BLaER1 (cell line): ENCODE measurements at regions not wholly inside any gene's neighbourhood (a gene's known extent, or its start where the extent isn't known, plus 50 kb on each side); places are given as distances from the start of the nearest gene placed in this dataset.

Experiments
- H3K27ac ChIP-seq: shearing (Covaris generic); formaldehyde crosslinking; 2 replicates; pipeline ENCODE4 v1.8.1; 2022
- H3K27me3 ChIP-seq: shearing (Covaris generic); formaldehyde crosslinking; 2 replicates; pipeline ENCODE4 v1.8.1; 2022
- H3K36me3 ChIP-seq: shearing (Covaris generic); formaldehyde crosslinking; 2 replicates; pipeline ENCODE4 v1.8.1; 2022
- H3K4me1 ChIP-seq: shearing (Covaris generic); formaldehyde crosslinking; 2 replicates; pipeline ENCODE4 v1.8.1; 2022
- H3K4me2 ChIP-seq: shearing (Covaris generic); formaldehyde crosslinking; 2 replicates; pipeline ENCODE4 v1.8.1; 2022
- H3K4me3 ChIP-seq: shearing (Covaris generic); formaldehyde crosslinking; 2 replicates; pipeline ENCODE4 v1.8.1; 2022
- H3K9ac ChIP-seq: shearing (Covaris generic); formaldehyde crosslinking; 2 replicates; pipeline ENCODE4 v1.8.1; 2022
- H3K9me3 ChIP-seq: shearing (Covaris generic); formaldehyde crosslinking; 2 replicates; pipeline ENCODE4 v1.8.1; 2022
- H4K20me1 ChIP-seq: shearing (Covaris generic); formaldehyde crosslinking; 2 replicates; pipeline ENCODE4 v1.8.1; 2022
- Cebpa-rat ChIP-seq: shearing (Covaris generic); IDR thresholded peaks from 2 replicates; pipeline ENCODE4 v1.8.1; 2022

- Histone ChIP-seq H3K27me3 (no peaks in the 10 kb centered on the region), H4K20me1 (no peaks in the 10 kb centered on the region), H3K4me1 (no peaks in the 10 kb centered on the region), H3K4me2 (no peak overlapping the region), H3K9me3 (0 out of 2 replicates have a peak, but pooled peaks cover 5% of the 10 kb centered on the region), H3K4me3 (no peak overlapping the region), H3K27ac (no peak overlapping the region), H3K36me3 (no peaks in the 10 kb centered on the region), H3K9ac (no peak overlapping the region)
- TF ChIP-seq Cebpa-rat: no peak
Observed at GRCh38 chr6:155623450-155624178, 168.0 kb upstream of the NOX3 start.

DNA sequence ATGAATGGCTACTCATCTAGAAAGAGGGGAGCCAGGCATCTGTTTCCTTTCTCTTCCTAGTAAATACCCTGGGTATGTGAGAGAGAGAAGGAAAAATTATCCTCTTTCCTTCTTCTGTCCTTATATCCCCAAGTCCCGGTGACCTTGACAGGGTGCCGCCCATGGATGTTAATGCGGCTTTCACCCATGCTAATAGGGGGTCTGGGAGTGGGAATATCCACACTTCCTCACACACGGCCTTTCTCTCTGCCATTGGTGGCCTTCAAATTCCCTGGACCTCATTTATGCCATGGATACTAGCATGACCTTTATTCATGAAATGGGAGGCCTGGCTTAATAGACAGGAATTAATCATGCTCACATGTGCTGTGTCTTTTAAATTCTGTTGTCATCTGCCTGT lies 159.0 kb upstream of the NOX3 start:
- no peak overlapping the region for H3K4me3 ChIP-seq
- TF ChIP-seq Cebpa-rat: no peak
- H3K4me2 ChIP-seq: no peak overlapping the region
- no peaks in the 10 kb centered on the region for H3K36me3 ChIP-seq
- H3K4me1 ChIP-seq: no peaks in the 10 kb centered on the region
- H3K9ac ChIP-seq: no peak overlapping the region
- peaks cover 59% of the 10 kb centered on the region for H3K9me3 ChIP-seq
- H3K27ac ChIP-seq: no peak overlapping the region
- no peaks in the 10 kb centered on the region for H3K27me3 ChIP-seq
- H4K20me1 ChIP-seq: no peaks in the 10 kb centered on the region

DNA sequence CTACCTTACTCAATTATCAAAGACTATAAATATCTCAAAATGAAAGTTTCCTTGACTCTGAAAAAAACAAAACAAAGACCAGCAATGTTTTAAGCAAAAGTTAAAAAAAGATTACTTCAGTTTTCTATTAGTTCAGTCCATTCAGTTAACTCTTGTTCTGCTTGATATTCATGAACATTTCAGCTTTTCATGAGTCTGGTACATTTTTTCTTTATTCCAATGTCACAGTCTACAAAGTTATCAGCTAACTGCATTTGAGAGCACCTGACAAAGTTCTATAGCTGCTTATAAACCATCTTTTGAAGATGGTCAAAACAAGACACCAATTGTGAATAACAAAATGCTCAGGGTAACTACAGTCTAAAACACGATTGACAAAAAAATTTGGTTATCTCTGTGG lies 156.1 kb upstream of the NOX3 start:
- no peak overlapping the region for H3K4me3 ChIP-seq
- no peak overlapping the region for H3K4me2 ChIP-seq
- H3K27me3 ChIP-seq: no peaks in the 10 kb centered on the region
- no peak overlapping the region for H3K27ac ChIP-seq
- no peaks in the 10 kb centered on the region for H3K36me3 ChIP-seq
- no peak for TF ChIP-seq Cebpa-rat
- peaks cover 60% of the 10 kb centered on the region for H3K9me3 ChIP-seq
- H3K4me1 ChIP-seq: no peaks in the 10 kb centered on the region
- H3K9ac ChIP-seq: no peak overlapping the region
- no peaks in the 10 kb centered on the region for H4K20me1 ChIP-seq

GRCh38 chr6:155604991-155605390 lies 149.4 kb upstream of the NOX3 start:
- H4K20me1 ChIP-seq: no peaks in the 10 kb centered on the region
- no peaks in the 10 kb centered on the region for H3K36me3 ChIP-seq
- no peak overlapping the region for H3K9ac ChIP-seq
- no peak overlapping the region for H3K27ac ChIP-seq
- H3K9me3 ChIP-seq: peaks cover 4% of the 10 kb centered on the region; the same call in 1 of the 2 replicates
- no peaks in the 10 kb centered on the region for H3K4me1 ChIP-seq
- no peaks in the 10 kb centered on the region for H3K27me3 ChIP-seq
- no peak overlapping the region for H3K4me2 ChIP-seq
- TF ChIP-seq Cebpa-rat: no peak
- H3K4me3 ChIP-seq: no peak overlapping the region

- H3K4me3 ChIP-seq: no peak overlapping the region
- H3K4me1 ChIP-seq: peaks cover 4% of the 10 kb centered on the region; the same call in 1 of the 2 replicates
- TF ChIP-seq Cebpa-rat: no peak
- H3K9ac ChIP-seq: no peak overlapping the region
- H3K27me3 ChIP-seq: no peaks in the 10 kb centered on the region
- H4K20me1 ChIP-seq: no peaks in the 10 kb centered on the region
- no peak overlapping the region for H3K27ac ChIP-seq
- H3K4me2 ChIP-seq: no peak overlapping the region
- H3K9me3 ChIP-seq: no peaks in the 10 kb centered on the region
- no peaks in the 10 kb centered on the region for H3K36me3 ChIP-seq
Observed at GRCh38 chr6:155599561-155599960, 143.9 kb upstream of the NOX3 start.

- H3K27me3 ChIP-seq: no peaks in the 10 kb centered on the region
- no peaks in the 10 kb centered on the region for H3K9me3 ChIP-seq
- no peaks in the 10 kb centered on the region for H3K36me3 ChIP-seq
- H3K27ac ChIP-seq: no peak overlapping the region
- TF ChIP-seq Cebpa-rat: no peak
- H3K4me3 ChIP-seq: no peak overlapping the region
- H4K20me1 ChIP-seq: no peaks in the 10 kb centered on the region
- peaks cover 4% of the 10 kb centered on the region; the same call in 1 of the 2 replicates for H3K4me1 ChIP-seq
- H3K9ac ChIP-seq: no peak overlapping the region
- no peak overlapping the region for H3K4me2 ChIP-seq
Observed at GRCh38 chr6:155599160-155599559, 143.5 kb upstream of the NOX3 start.

DNA sequence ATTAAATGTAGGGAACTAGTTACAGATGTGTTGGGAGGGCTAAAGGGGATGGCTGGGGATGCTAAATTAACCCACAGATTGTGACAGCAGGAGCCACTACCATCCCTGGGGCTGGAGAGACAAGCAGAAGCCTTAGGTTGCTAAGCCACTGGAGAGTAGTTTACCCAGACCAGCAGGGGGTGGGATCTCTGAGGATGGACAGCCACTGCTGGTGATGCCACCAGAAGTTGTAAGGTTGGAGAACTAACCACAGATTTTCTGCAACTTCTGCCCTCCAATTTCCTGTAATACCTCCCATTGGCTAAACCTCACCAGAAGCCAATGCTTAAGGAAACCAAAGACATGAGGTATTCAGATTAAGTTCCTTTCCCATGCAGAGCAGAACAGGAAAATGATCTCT lies 139.6 kb upstream of the NOX3 start:
- H3K4me3 ChIP-seq: no peak overlapping the region
- H3K27ac ChIP-seq: no peak overlapping the region
- no peaks in the 10 kb centered on the region for H3K27me3 ChIP-seq
- H3K9me3 ChIP-seq: no peaks in the 10 kb centered on the region
- no peak overlapping the region for H3K9ac ChIP-seq
- no peaks in the 10 kb centered on the region for H4K20me1 ChIP-seq
- no peak for TF ChIP-seq Cebpa-rat
- no peaks in the 10 kb centered on the region for H3K36me3 ChIP-seq
- peaks cover 4% of the 10 kb centered on the region; the same call in 1 of the 2 replicates for H3K4me1 ChIP-seq
- no peak overlapping the region for H3K4me2 ChIP-seq

DNA sequence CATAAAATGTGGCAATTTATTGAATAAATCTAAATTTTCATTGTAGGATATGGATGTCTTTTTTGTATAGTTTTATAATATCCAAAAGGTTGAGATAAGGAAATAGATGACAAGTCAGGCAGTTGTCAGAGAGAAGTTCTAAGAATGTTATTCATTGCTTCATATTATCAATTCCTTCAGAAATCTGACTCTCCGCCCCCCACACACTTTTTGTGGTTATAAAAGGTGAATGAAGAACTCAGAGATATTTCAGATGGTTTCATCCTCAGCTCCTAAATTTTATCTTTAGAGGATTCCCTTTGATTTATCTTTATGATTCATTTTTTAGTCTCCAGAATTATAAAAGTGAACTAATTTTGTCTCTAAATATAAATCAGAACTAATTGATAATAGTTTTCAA lies 136.1 kb upstream of the NOX3 start:
- H3K36me3 ChIP-seq: no peaks in the 10 kb centered on the region
- no peaks in the 10 kb centered on the region for H3K27me3 ChIP-seq
- no peaks in the 10 kb centered on the region for H4K20me1 ChIP-seq
- H3K4me3 ChIP-seq: no peak overlapping the region
- peaks cover 4% of the 10 kb centered on the region; the same call in 1 of the 2 replicates for H3K4me1 ChIP-seq
- no peak for TF ChIP-seq Cebpa-rat
- H3K4me2 ChIP-seq: no peak overlapping the region
- no peaks in the 10 kb centered on the region for H3K9me3 ChIP-seq
- no peak overlapping the region for H3K27ac ChIP-seq
- H3K9ac ChIP-seq: no peak overlapping the region

DNA sequence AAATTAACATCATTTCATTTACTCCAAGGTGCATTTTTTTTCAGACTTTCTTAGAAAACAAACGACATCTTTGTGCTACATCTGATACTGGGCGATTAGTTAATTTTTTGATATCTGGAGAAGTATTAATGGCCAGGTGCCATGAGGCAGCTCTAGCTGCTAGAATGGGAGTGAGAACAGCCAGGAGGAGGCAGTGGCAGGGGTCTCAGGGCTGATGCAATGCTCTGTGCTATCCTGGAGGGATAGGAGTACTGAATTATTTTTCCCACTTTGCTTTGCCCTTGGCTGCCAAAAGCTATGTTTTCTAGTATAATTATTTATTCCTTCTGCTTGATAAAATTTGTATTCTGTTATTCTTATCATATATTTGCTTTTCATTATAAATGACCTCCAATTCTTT lies 133.6 kb upstream of the NOX3 start:
- TF ChIP-seq Cebpa-rat: no peak
- Histone ChIP-seq H3K27me3 (no peaks in the 10 kb centered on the region), H4K20me1 (no peaks in the 10 kb centered on the region), H3K4me1 (peaks cover 1% of the 10 kb centered on the region; the same call in 1 of the 2 replicates), H3K4me2 (no peak overlapping the region), H3K36me3 (no peaks in the 10 kb centered on the region), H3K9me3 (no peaks in the 10 kb centered on the region), H3K9ac (no peak overlapping the region), H3K27ac (no peak overlapping the region), H3K4me3 (no peak overlapping the region)

DNA sequence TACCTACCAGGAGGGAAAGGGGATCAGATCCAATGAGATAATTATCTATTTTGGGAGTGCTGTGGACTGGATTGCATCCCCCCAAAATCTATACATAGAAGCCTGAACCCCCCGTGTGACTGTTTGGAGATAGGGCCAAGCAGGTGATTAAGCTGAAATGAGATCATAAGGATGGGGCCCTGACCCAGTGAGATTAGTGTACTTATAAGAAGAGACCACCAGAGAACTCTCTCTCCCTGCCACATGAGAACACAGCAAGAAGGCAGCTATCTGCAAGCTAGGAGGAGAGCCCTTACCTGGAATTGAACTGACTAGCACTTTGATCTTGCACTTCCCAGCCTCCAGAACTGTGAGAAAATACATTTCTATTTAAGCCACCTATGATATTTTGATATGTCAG lies 132.2 kb upstream of the NOX3 start:
- Histone ChIP-seq H4K20me1 (no peaks in the 10 kb centered on the region), H3K36me3 (no peaks in the 10 kb centered on the region), H3K9me3 (peaks cover 10% of the 10 kb centered on the region), H3K4me2 (no peak overlapping the region), H3K4me3 (no peak overlapping the region), H3K4me1 (peaks cover 8% of the 10 kb centered on the region; the same call in 1 of the 2 replicates), H3K27ac (no peak overlapping the region), H3K9ac (no peak overlapping the region), H3K27me3 (no peaks in the 10 kb centered on the region)
- TF ChIP-seq Cebpa-rat: no peak
